ENCODE measurements at regions not wholly inside any gene's neighbourhood (a gene's known extent, or its start where the extent isn't known, plus 50 kb on each side); places are given as distances from the start of the nearest gene placed in this dataset.

DNA sequence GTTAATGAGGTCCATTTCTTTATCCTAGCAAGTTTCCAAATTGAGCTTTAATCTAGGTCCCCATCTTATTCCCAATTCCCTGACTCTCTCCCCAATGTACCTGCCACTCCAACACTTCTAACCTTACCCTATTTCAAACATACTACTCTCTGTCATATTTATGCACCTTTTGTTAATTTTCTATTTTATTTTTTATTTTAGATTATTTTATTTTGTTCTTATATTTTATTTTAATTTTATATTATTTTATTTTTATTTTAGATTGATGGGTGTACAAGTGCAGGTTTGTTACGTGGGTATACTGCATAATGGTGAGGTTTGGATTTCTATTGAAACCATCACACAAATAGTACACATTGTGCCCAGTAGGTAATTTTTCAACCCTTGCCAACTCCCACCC is 333.9 kb upstream of the ERCC4 start:
- Histone ChIP-seq H3K9me2 (ENCODE audit: low read depth, low read length) (no peaks in the 10 kb centered on the region), H3K36me3 (ENCODE audit: insufficient read depth, low read length) (no peaks in the 10 kb centered on the region), H3K27me3 (ENCODE audit: insufficient read depth, low read length) (no peaks in the 10 kb centered on the region), H4K20me1 (ENCODE audit: insufficient read depth, low read length) (no peaks in the 10 kb centered on the region), H3K4me1 (ENCODE audit: insufficient read depth, low read length, severe bottlenecking) (no peaks in the 10 kb centered on the region), H3K4me3 (ENCODE audit: low read depth, low read length, poor library complexity, severe bottlenecking) (no peak overlapping the region), H3K27ac (ENCODE audit: low read depth, low read length, poor library complexity, severe bottlenecking) (no peak overlapping the region), H3K9me3 (ENCODE audit: low read length) (no peaks in the 10 kb centered on the region), H3K4me2 (ENCODE audit: low read length) (no peak overlapping the region), H3K79me2 (ENCODE audit: insufficient read depth, low read length) (no peaks in the 10 kb centered on the region), H3K9ac (ENCODE audit: low read length) (no peak overlapping the region), H2AFZ (ENCODE audit: low read length) (no peak overlapping the region), H3F3A (ENCODE audit: insufficient read depth, low read length) (no peaks in the 10 kb centered on the region)
- TF ChIP-seq, protein P1, sequence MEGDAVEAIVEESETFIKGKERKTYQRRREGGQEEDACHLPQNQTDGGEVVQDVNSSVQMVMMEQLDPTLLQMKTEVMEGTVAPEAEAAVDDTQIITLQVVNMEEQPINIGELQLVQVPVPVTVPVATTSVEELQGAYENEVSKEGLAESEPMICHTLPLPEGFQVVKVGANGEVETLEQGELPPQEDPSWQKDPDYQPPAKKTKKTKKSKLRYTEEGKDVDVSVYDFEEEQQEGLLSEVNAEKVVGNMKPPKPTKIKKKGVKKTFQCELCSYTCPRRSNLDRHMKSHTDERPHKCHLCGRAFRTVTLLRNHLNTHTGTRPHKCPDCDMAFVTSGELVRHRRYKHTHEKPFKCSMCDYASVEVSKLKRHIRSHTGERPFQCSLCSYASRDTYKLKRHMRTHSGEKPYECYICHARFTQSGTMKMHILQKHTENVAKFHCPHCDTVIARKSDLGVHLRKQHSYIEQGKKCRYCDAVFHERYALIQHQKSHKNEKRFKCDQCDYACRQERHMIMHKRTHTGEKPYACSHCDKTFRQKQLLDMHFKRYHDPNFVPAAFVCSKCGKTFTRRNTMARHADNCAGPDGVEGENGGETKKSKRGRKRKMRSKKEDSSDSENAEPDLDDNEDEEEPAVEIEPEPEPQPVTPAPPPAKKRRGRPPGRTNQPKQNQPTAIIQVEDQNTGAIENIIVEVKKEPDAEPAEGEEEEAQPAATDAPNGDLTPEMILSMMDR (IDR thresholded peaks at IDR 0.05; ENCODE audit: low read length) = no peak
- TF ChIP-seq EZH2 (IDR thresholded peaks at IDR 0.05; ENCODE audit: borderline replicate concordance, low read length) = no peak

DNA sequence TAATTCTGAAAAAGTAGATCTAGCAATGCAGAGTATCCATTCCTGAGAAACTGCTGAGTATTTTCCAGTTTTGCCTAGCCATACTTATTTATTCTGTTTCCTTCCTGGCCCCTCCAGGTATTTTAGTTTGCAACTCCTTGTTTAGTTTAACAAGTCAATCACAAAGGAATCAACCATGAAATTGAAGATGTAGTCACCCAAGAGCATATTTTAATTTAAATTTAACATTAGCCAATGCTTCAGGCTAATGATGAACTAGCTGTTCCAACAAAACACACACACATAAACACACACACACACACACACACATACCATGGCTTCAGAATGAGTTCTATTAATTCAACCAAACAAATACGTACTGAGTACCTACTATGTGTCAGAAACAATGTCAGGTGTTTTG is 332.8 kb upstream of the ERCC4 start:
- H3K9me3 ChIP-seq (ENCODE audit: low read length) = no peaks in the 10 kb centered on the region
- no peak overlapping the region for H3K4me2 ChIP-seq (ENCODE audit: low read length)
- TF ChIP-seq, protein P1 (IDR thresholded peaks at IDR 0.05; ENCODE audit: low read length) = no peak
- no peak for TF ChIP-seq EZH2 (IDR thresholded peaks at IDR 0.05; ENCODE audit: borderline replicate concordance, low read length)

DNA sequence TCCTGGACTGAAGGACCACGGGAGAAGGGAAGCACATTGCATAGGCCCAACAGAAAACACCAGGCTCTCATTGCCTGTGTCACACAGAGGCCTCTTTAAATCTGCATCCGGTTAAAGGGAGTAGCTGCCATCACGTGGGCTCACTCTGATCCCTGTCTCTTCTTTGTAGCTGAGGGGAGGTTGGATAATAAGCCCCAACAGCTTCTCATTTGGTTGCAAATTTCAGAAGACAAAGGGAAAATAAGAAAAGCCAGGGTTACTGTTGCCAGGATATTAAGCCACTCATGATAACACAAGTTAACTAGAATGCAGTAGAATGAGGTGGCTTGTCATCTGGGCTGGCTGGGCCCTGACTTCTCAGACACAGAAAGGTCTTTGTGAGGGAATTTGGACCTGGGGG is 325.1 kb upstream of the ERCC4 start:
- Histone ChIP-seq H3K9me2 (ENCODE audit: low read depth, low read length) (no peaks in the 10 kb centered on the region), H4K20me1 (ENCODE audit: insufficient read depth, low read length) (no peaks in the 10 kb centered on the region), H3K27ac (ENCODE audit: low read depth, low read length, poor library complexity, severe bottlenecking) (no peak overlapping the region), H3K9me3 (ENCODE audit: low read length) (no peaks in the 10 kb centered on the region), H3K4me2 (ENCODE audit: low read length) (no peak overlapping the region), H3K79me2 (ENCODE audit: insufficient read depth, low read length) (no peaks in the 10 kb centered on the region), H3F3A (ENCODE audit: insufficient read depth, low read length) (no peaks in the 10 kb centered on the region), H2AFZ (ENCODE audit: low read length) (no peak overlapping the region), H3K4me3 (ENCODE audit: low read depth, low read length, poor library complexity, severe bottlenecking) (no peak overlapping the region), H3K4me1 (ENCODE audit: insufficient read depth, low read length, severe bottlenecking) (no peaks in the 10 kb centered on the region), H3K36me3 (ENCODE audit: insufficient read depth, low read length) (no peaks in the 10 kb centered on the region), H3K9ac (ENCODE audit: low read length) (no peak overlapping the region), H3K27me3 (ENCODE audit: insufficient read depth, low read length) (no peaks in the 10 kb centered on the region)
- TF ChIP-seq, protein P1 (IDR thresholded peaks at IDR 0.05; ENCODE audit: low read length) = no peak
- TF ChIP-seq EZH2 (IDR thresholded peaks at IDR 0.05; ENCODE audit: borderline replicate concordance, low read length) = no peak

More for the DNA sequence above, 332.8 kb upstream of the ERCC4 start:
- Histone ChIP-seq H3K27me3 (ENCODE audit: insufficient read depth, low read length) (no peaks in the 10 kb centered on the region), H3K36me3 (ENCODE audit: insufficient read depth, low read length) (no peaks in the 10 kb centered on the region), H3K9me2 (ENCODE audit: low read depth, low read length) (no peaks in the 10 kb centered on the region), H3K79me2 (ENCODE audit: insufficient read depth, low read length) (no peaks in the 10 kb centered on the region), H3K4me1 (ENCODE audit: insufficient read depth, low read length, severe bottlenecking) (no peaks in the 10 kb centered on the region), H4K20me1 (ENCODE audit: insufficient read depth, low read length) (no peaks in the 10 kb centered on the region), H3K9ac (ENCODE audit: low read length) (no peak overlapping the region), H3K4me3 (ENCODE audit: low read depth, low read length, poor library complexity, severe bottlenecking) (no peak overlapping the region), H3F3A (ENCODE audit: insufficient read depth, low read length) (no peaks in the 10 kb centered on the region), H2AFZ (ENCODE audit: low read length) (no peak overlapping the region), H3K27ac (ENCODE audit: low read depth, low read length, poor library complexity, severe bottlenecking) (no peak overlapping the region)
